HepG2 (cell line): ENCODE measurements at regions not wholly inside any gene's neighbourhood (a gene's known extent, or its start where the extent isn't known, plus 50 kb on each side); places are given as distances from the start of the nearest gene placed in this dataset.

Experiments used
- ATAC-seq: fragments of 200-7000 bp; cut with Tn5 transposase; 3 replicates; pipeline ENCODE4 v1.9.1; 2020; ENCODE audit warnings: mild to moderate bottlenecking, moderate library complexity
- BruUV-seq: library from RNA; stranded (reverse); fragments of 400-500 nt; replicated peaks from 2 replicates; lab custom pipeline; 2021; lab: Mats Ljungman, UMichigan
- CTCF ChIA-PET: fragments of 300-600 bp; formaldehyde crosslinking; extraction: SDS; loops from one replicate; lab custom pipeline; 2021; ENCODE audit warnings: low total read pairs, inconsistent platforms, low intra/inter-chr PET ratio; lab: Yijun Ruan, JAX
- POLR2A ChIA-PET: fragments of 350-600 bp; sonication (Branson Sonifier 250); formaldehyde crosslinking; loops from one replicate; lab custom pipeline; 2020; ENCODE audit warnings: antibody characterized with exemption, inconsistent platforms; lab: Yijun Ruan, JAX
- DNase-seq: peaks from one replicate; pipeline ENCODE4 v3.0.0-alpha.2; 2015; ENCODE audit warnings: low spot score
- FAIRE-seq: peaks from 3 replicates; lab custom pipeline; 2011; peaks lifted over from hg19 to GRCh38; lab: Jason Lieb, UNC
- H2AFZ ChIP-seq: one replicate; pipeline ENCODE4 v1.6.1; 2011; ENCODE audit warnings: low read length, inconsistent platforms
- H3K27ac ChIP-seq: fragments of 300-600 bp; 3 replicates; pipeline ENCODE4 v1.8.0; 2011; ENCODE audit warnings: mixed run types, mild to moderate bottlenecking, mixed read lengths, low read length, inconsistent platforms; ENCODE audit not compliant: insufficient read depth; ENCODE audit errors: extremely low read length
- H3K27me3 ChIP-seq, 2 experiments: fragments of 200-600 bp in 1 of 2; 2 replicates in 1 of 2; 3 replicates in 1 of 2; pipeline versions ENCODE4 v1.6.0 to v1.8.0; 2011; ENCODE audit warnings: low read length in 2 of 2, mild to moderate bottlenecking in 2 of 2, moderate library complexity in 2 of 2, inconsistent platforms in 1 of 2; ENCODE audit not compliant: insufficient read depth in 2 of 2, control insufficient read depth in 1 of 2
- H3K36me3 ChIP-seq, 2 experiments: fragments of 200-600 bp in 1 of 2; replicated peaks in 1 of 2; 2 replicates in 1 of 2; 3 replicates in 1 of 2; pipeline versions ENCODE4 v1.5.1 to v1.8.0; 2011; ENCODE audit warnings: low read length in 2 of 2, inconsistent platforms in 1 of 2; ENCODE audit not compliant: insufficient read depth in 2 of 2, control insufficient read depth in 1 of 2
- H3K4me1 ChIP-seq: 2 replicates; pipeline ENCODE4 v1.5.1; 2012; ENCODE audit warnings: low read length, inconsistent platforms; ENCODE audit not compliant: insufficient read depth
- H3K4me2 ChIP-seq: 2 replicates; pipeline ENCODE4 v1.6.0; 2011; ENCODE audit warnings: low read depth, low read length, inconsistent platforms
- H3K4me3 ChIP-seq, 3 experiments: fragments of 200-600 bp in 1 of 3; sonication (generic), shearing (Covaris generic) in 1 of 3; replicated peaks in 1 of 3; 2 replicates each; pipeline ENCODE4 v1.5.1; 2011 to 2016; ENCODE audit warnings: low read length in 3 of 3, inconsistent platforms in 2 of 3, low read depth in 2 of 3, mild to moderate bottlenecking in 2 of 3, control low read depth in 1 of 3, mixed read lengths in 1 of 3; ENCODE audit not compliant: insufficient read depth in 1 of 3
- H3K79me2 ChIP-seq: one replicate; pipeline ENCODE4 v1.6.1; 2011; ENCODE audit warnings: low read length, inconsistent platforms; ENCODE audit not compliant: insufficient read depth
- H3K9ac ChIP-seq: 2 replicates; pipeline ENCODE4 v1.6.0; 2011; ENCODE audit warnings: mild to moderate bottlenecking, low read depth, low read length, inconsistent platforms; ENCODE audit not compliant: insufficient read depth
- H3K9me3 ChIP-seq: 2 replicates; pipeline ENCODE4 v1.5.1; 2012; ENCODE audit warnings: mild to moderate bottlenecking, low read length
- H4K20me1 ChIP-seq: 2 replicates; pipeline ENCODE4 v1.6.0; 2011; ENCODE audit warnings: inconsistent platforms, mild to moderate bottlenecking, low read length, moderate library complexity; ENCODE audit not compliant: insufficient read depth
- CBFB ChIP-seq: sonication (generic); formaldehyde crosslinking; IDR thresholded peaks from 2 replicates; pipeline ENCODE4 v1.4.0; 2020; ENCODE audit warnings: missing genetic modification reagents
- GLI4 ChIP-seq: sonication (generic); formaldehyde crosslinking; IDR thresholded peaks from 2 replicates; pipeline ENCODE4 v1.5.1; 2020; ENCODE audit warnings: missing genetic modification reagents, mild to moderate bottlenecking, moderate library complexity, borderline replicate concordance
- IRF9 ChIP-seq: sonication (generic); formaldehyde crosslinking; IDR thresholded peaks from 2 replicates; pipeline ENCODE4 v1.8.0; 2022; ENCODE audit warnings: missing genetic modification reagents, mild to moderate bottlenecking, borderline replicate concordance
- MAFF ChIP-seq: IDR thresholded peaks from 2 replicates; pipeline ENCODE4 v1.6.1; 2011; ENCODE audit warnings: low read depth, low read length, improper control_type of control experiment
- RBAK ChIP-seq: sonication (generic); formaldehyde crosslinking; IDR thresholded peaks from 2 replicates; pipeline ENCODE4 v1.5.1; 2020; ENCODE audit warnings: mild to moderate bottlenecking, missing genetic modification reagents
- ZNF24 ChIP-seq: fragments of 450-650 bp; IDR thresholded peaks from 2 replicates; pipeline ENCODE4 v1.6.1; 2017; ENCODE audit warnings: antibody characterized with exemption, mild to moderate bottlenecking
- ZNF337 ChIP-seq: sonication (generic); formaldehyde crosslinking; IDR thresholded peaks from 2 replicates; pipeline ENCODE4 v1.5.1; 2020; ENCODE audit warnings: missing genetic modification reagents, low read depth, mild to moderate bottlenecking, borderline replicate concordance
- ZNF75D ChIP-seq: sonication (generic); formaldehyde crosslinking; IDR thresholded peaks from 2 replicates; pipeline ENCODE4 v1.8.1; 2023; ENCODE audit warnings: missing genetic modification reagents, mild to moderate bottlenecking, borderline replicate concordance
- ZSCAN31 ChIP-seq: sonication (generic); formaldehyde crosslinking; IDR thresholded peaks from 2 replicates; pipeline ENCODE4 v1.5.0; 2020; ENCODE audit warnings: low read depth, mild to moderate bottlenecking, missing genetic modification reagents
- WGBS: methylation state at CpG from one replicate; pipeline ENCODE4 v1.1.6; 2017; ENCODE audit warnings: low lambda C conversion rate; 5-methylcytosine and 5-hydroxymethylcytosine counted together
- in situ Hi-C: cut with HindIII; loops from 2 replicates; pipeline ENCODE4 v1.10.0; 2017; ENCODE audit warnings: low pct_unique_long_range_greater_than_20kb; ENCODE audit not compliant: extremely low pct_ligation_motif_present
- intact Hi-C: fragments of 100-400 bp; cut with micrococcal nuclease; formaldehyde crosslinking; loops from one replicate; pipeline ENCODE4 v1.10.0; 2022; ENCODE audit not compliant: unreplicated experiment
- TF ChIP-seq, protein P1 (sequence below), 2 experiments: sonication (generic) in 1 of 2; formaldehyde crosslinking in 1 of 2; IDR thresholded peaks; 2 replicates each; pipeline versions ENCODE4 v1.4.0 to v1.6.1; 2018 to 2020; ENCODE audit warnings: missing genetic modification reagents in 2 of 2, borderline replicate concordance in 1 of 2, low read depth in 1 of 2, mild to moderate bottlenecking in 1 of 2, missing biosample characterization in 1 of 2

- intact Hi-C loops: no loop called here
- Histone ChIP-seq H2AFZ (no peak overlapping the region), H3K27me3 (no peaks in the 10 kb centered on the region), H3K4me1 (no peaks in the 10 kb centered on the region), H3K9ac (no peak overlapping the region), H3K9me3 (no peaks in the 10 kb centered on the region), H3K79me2 (no peaks in the 10 kb centered on the region), H3K4me2 (no peak overlapping the region), H3K4me3 (no peak overlapping the region), H4K20me1 (no peaks in the 10 kb centered on the region), H3K36me3 (no peaks in the 10 kb centered on the region), H3K27ac (no peak overlapping the region)
- DNase-seq (no peak), FAIRE-seq (no peak), ATAC-seq (no peak)
- no TSS peak for BruUV-seq
- 0% methylated on average over 1 of the region's 1 CpG for WGBS
- in situ Hi-C loops: no loop called here
- POLR2A ChIA-PET: no interaction called here
- CTCF ChIA-PET: no interaction called here
- TF ChIP-seq, protein P1, sequence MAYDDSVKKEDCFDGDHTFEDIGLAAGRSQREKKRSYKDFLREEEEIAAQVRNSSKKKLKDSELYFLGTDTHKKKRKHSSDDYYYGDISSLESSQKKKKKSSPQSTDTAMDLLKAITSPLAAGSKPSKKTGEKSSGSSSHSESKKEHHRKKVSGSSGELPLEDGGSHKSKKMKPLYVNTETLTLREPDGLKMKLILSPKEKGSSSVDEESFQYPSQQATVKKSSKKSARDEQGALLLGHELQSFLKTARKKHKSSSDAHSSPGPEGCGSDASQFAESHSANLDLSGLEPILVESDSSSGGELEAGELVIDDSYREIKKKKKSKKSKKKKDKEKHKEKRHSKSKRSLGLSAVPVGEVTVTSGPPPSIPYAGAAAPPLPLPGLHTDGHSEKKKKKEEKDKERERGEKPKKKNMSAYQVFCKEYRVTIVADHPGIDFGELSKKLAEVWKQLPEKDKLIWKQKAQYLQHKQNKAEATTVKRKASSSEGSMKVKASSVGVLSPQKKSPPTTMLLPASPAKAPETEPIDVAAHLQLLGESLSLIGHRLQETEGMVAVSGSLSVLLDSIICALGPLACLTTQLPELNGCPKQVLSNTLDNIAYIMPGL (CRISPR knock-in tag; IDR thresholded peaks at IDR 0.05; ENCODE audit: borderline replicate concordance in 1 of 2, low read depth in 1 of 2): no peak
- no peak for TF ChIP-seq ZNF337 (CRISPR knock-in tag)
- TF ChIP-seq RBAK (CRISPR knock-in tag): no peak
- no peak for TF ChIP-seq ZNF24
- no peak for TF ChIP-seq CBFB
- TF ChIP-seq ZNF75D: no peak
- no peak for TF ChIP-seq ZSCAN31 (CRISPR knock-in tag)
- no peak for TF ChIP-seq IRF9 (CRISPR knock-in tag)
- TF ChIP-seq GLI4 (CRISPR knock-in tag): no peak
- TF ChIP-seq MAFF: no peak
Observed at GRCh38 chrX:33285550-33285949, 74.2 kb upstream of the DMD start.
